ENCODE measurements at regions not wholly inside any gene's neighbourhood (a gene's known extent, or its start where the extent isn't known, plus 50 kb on each side); places are given as distances from the start of the nearest gene placed in this dataset.

GRCh38 chr1:71345491-71345890, 264.7 kb upstream of the ZRANB2 start:
- Histone ChIP-seq H3K27me3 (ENCODE audit: insufficient read depth, insufficient read length) (no peaks in the 10 kb centered on the region), H3K9me3 (ENCODE audit: insufficient read depth, low read length) (peaks cover 3% of the 10 kb centered on the region), H3K9ac (ENCODE audit: insufficient read length, low read depth) (no peak overlapping the region), H3K4me1 (ENCODE audit: insufficient read depth, insufficient read length) (no peaks in the 10 kb centered on the region), H3K4me3 (ENCODE audit: insufficient read length, low read depth) (no peak overlapping the region), H3K36me3 (ENCODE audit: insufficient read depth, insufficient read length, low read length) (no peaks in the 10 kb centered on the region)
- no peak for DNase-seq (ENCODE audit: low read depth, low spot score)
- no peak for TF ChIP-seq YY1 (IDR thresholded peaks at IDR 0.05; ENCODE audit: insufficient read depth, insufficient read length)
- TF ChIP-seq ZNF274 (IDR thresholded peaks at IDR 0.05; ENCODE audit: low read depth, low read length): no peak
- no peak for TF ChIP-seq SUZ12 (IDR thresholded peaks at IDR 0.05; ENCODE audit: extremely low read depth, insufficient read depth, insufficient read length)

GRCh38 chr1:71343686-71344416, 263.0 kb upstream of the ZRANB2 start:
- DNase-seq (ENCODE audit: low read depth, low spot score): peak; percentile 20
- Histone ChIP-seq H3K36me3 (ENCODE audit: insufficient read depth, insufficient read length, low read length) (no peaks in the 10 kb centered on the region), H3K4me3 (ENCODE audit: insufficient read length, low read depth) (no peak overlapping the region), H3K9me3 (ENCODE audit: insufficient read depth, low read length) (peaks cover 20% of the 10 kb centered on the region), H3K27me3 (ENCODE audit: insufficient read depth, insufficient read length) (no peaks in the 10 kb centered on the region), H3K9ac (ENCODE audit: insufficient read length, low read depth) (no peak overlapping the region), H3K4me1 (ENCODE audit: insufficient read depth, insufficient read length) (no peaks in the 10 kb centered on the region)
- TF ChIP-seq SUZ12 (IDR thresholded peaks at IDR 0.05; ENCODE audit: extremely low read depth, insufficient read depth, insufficient read length) (no peak), ZNF274 (IDR thresholded peaks at IDR 0.05; ENCODE audit: low read depth, low read length) (no peak), YY1 (IDR thresholded peaks at IDR 0.05; ENCODE audit: insufficient read depth, insufficient read length) (no peak)

- DNase-seq (ENCODE audit: low read depth, low spot score): no peak
- Histone ChIP-seq H3K36me3 (ENCODE audit: insufficient read depth, insufficient read length, low read length) (no peaks in the 10 kb centered on the region), H3K9me3 (ENCODE audit: insufficient read depth, low read length) (peaks cover 46% of the 10 kb centered on the region), H3K4me1 (ENCODE audit: insufficient read depth, insufficient read length) (no peaks in the 10 kb centered on the region), H3K27me3 (ENCODE audit: insufficient read depth, insufficient read length) (no peaks in the 10 kb centered on the region), H3K4me3 (ENCODE audit: insufficient read length, low read depth) (no peak overlapping the region), H3K9ac (ENCODE audit: insufficient read length, low read depth) (no peak overlapping the region)
- TF ChIP-seq YY1 (IDR thresholded peaks at IDR 0.05; ENCODE audit: insufficient read depth, insufficient read length) (no peak), SUZ12 (IDR thresholded peaks at IDR 0.05; ENCODE audit: extremely low read depth, insufficient read depth, insufficient read length) (no peak), ZNF274 (IDR thresholded peaks at IDR 0.05; ENCODE audit: low read depth, low read length) (no peak)
These were observed 258.4 kb upstream of the ZRANB2 start for GRCh38 chr1:71339238-71339637.

- H3K9ac ChIP-seq (ENCODE audit: insufficient read length, low read depth): no peak overlapping the region
- TF ChIP-seq SUZ12 (IDR thresholded peaks at IDR 0.05; ENCODE audit: extremely low read depth, insufficient read depth, insufficient read length) (no peak), YY1 (IDR thresholded peaks at IDR 0.05; ENCODE audit: insufficient read depth, insufficient read length) (no peak), ZNF274 (IDR thresholded peaks at IDR 0.05; ENCODE audit: low read depth, low read length) (no peak)
- H3K4me3 ChIP-seq (ENCODE audit: insufficient read length, low read depth): no peak overlapping the region
- no peak for DNase-seq (ENCODE audit: low read depth, low spot score)
- H3K36me3 ChIP-seq (ENCODE audit: insufficient read depth, insufficient read length, low read length): no peaks in the 10 kb centered on the region
- no peaks in the 10 kb centered on the region for H3K27me3 ChIP-seq (ENCODE audit: insufficient read depth, insufficient read length)
- H3K4me1 ChIP-seq (ENCODE audit: insufficient read depth, insufficient read length): no peaks in the 10 kb centered on the region
- H3K9me3 ChIP-seq (ENCODE audit: insufficient read depth, low read length): no peaks in the 10 kb centered on the region
These were observed 250.2 kb upstream of the ZRANB2 start for GRCh38 chr1:71330991-71331390.

GRCh38 chr1:71324671-71325267, 243.9 kb upstream of the ZRANB2 start:
- Histone ChIP-seq H3K27me3 (ENCODE audit: insufficient read depth, insufficient read length) (no peaks in the 10 kb centered on the region), H3K4me1 (ENCODE audit: insufficient read depth, insufficient read length) (no peaks in the 10 kb centered on the region), H3K36me3 (ENCODE audit: insufficient read depth, insufficient read length, low read length) (no peaks in the 10 kb centered on the region), H3K9ac (ENCODE audit: insufficient read length, low read depth) (no peak overlapping the region), H3K4me3 (ENCODE audit: insufficient read length, low read depth) (no peak overlapping the region), H3K9me3 (ENCODE audit: insufficient read depth, low read length) (no peaks in the 10 kb centered on the region)
- TF ChIP-seq YY1 (IDR thresholded peaks at IDR 0.05; ENCODE audit: insufficient read depth, insufficient read length) (no peak), SUZ12 (IDR thresholded peaks at IDR 0.05; ENCODE audit: extremely low read depth, insufficient read depth, insufficient read length) (no peak), ZNF274 (IDR thresholded peaks at IDR 0.05; ENCODE audit: low read depth, low read length) (no peak)
- DNase-seq (ENCODE audit: low read depth, low spot score): no peak

GRCh38 chr1:71312545-71312944, 231.7 kb upstream of the ZRANB2 start:
- no peak overlapping the region for H3K4me3 ChIP-seq (ENCODE audit: insufficient read length, low read depth)
- no peaks in the 10 kb centered on the region for H3K4me1 ChIP-seq (ENCODE audit: insufficient read depth, insufficient read length)
- no peaks in the 10 kb centered on the region; the same call in 1 of the 2 replicates for H3K9me3 ChIP-seq (ENCODE audit: insufficient read depth, low read length)
- H3K27me3 ChIP-seq (ENCODE audit: insufficient read depth, insufficient read length): no peaks in the 10 kb centered on the region
- no peaks in the 10 kb centered on the region for H3K36me3 ChIP-seq (ENCODE audit: insufficient read depth, insufficient read length, low read length)
- H3K9ac ChIP-seq (ENCODE audit: insufficient read length, low read depth): no peak overlapping the region
- no peak for DNase-seq (ENCODE audit: low read depth, low spot score)
- TF ChIP-seq ZNF274 (IDR thresholded peaks at IDR 0.05; ENCODE audit: low read depth, low read length) (no peak), SUZ12 (IDR thresholded peaks at IDR 0.05; ENCODE audit: extremely low read depth, insufficient read depth, insufficient read length) (no peak), YY1 (IDR thresholded peaks at IDR 0.05; ENCODE audit: insufficient read depth, insufficient read length) (no peak)

- no peaks in the 10 kb centered on the region for H3K27me3 ChIP-seq (ENCODE audit: insufficient read depth, insufficient read length)
- TF ChIP-seq ZNF274 (IDR thresholded peaks at IDR 0.05; ENCODE audit: low read depth, low read length) (no peak), YY1 (IDR thresholded peaks at IDR 0.05; ENCODE audit: insufficient read depth, insufficient read length) (no peak), SUZ12 (IDR thresholded peaks at IDR 0.05; ENCODE audit: extremely low read depth, insufficient read depth, insufficient read length) (no peak)
These were observed 230.5 kb upstream of the ZRANB2 start for GRCh38 chr1:71311376-71311775.

More at GRCh38 chr1:71311376-71311775, 230.5 kb upstream of the ZRANB2 start:
- H3K4me1 ChIP-seq (ENCODE audit: insufficient read depth, insufficient read length): no peaks in the 10 kb centered on the region
- no peaks in the 10 kb centered on the region for H3K36me3 ChIP-seq (ENCODE audit: insufficient read depth, insufficient read length, low read length)
- DNase-seq (ENCODE audit: low read depth, low spot score): no peak
- no peaks in the 10 kb centered on the region; the same call in 1 of the 2 replicates for H3K9me3 ChIP-seq (ENCODE audit: insufficient read depth, low read length)
- no peak overlapping the region for H3K9ac ChIP-seq (ENCODE audit: insufficient read length, low read depth)
- no peak overlapping the region for H3K4me3 ChIP-seq (ENCODE audit: insufficient read length, low read depth)
